ENCODE measurements at regions not wholly inside any gene's neighbourhood (a gene's known extent, or its start where the extent isn't known, plus 50 kb on each side); places are given as distances from the start of the nearest gene placed in this dataset.

GRCh38 chr14:49218436-49219092 is 367.6 kb downstream of the RPS29 start:
- no peak for TF ChIP-seq CTCF (IDR thresholded peaks at IDR 0.05; ENCODE audit: insufficient read depth, low read depth, low read length)
- no peak for DNase-seq (ENCODE audit: low read depth)
- no peak overlapping the region for H3K4me3 ChIP-seq (ENCODE audit: low read depth, low read length)

- DNase-seq (ENCODE audit: low read depth), result no peak
- no peak for TF ChIP-seq CTCF (IDR thresholded peaks at IDR 0.05; ENCODE audit: insufficient read depth, low read depth, low read length)
- no peak overlapping the region for H3K4me3 ChIP-seq (ENCODE audit: low read depth, low read length)
Measured at GRCh38 chr14:49212721-49213120, 373.5 kb downstream of the RPS29 start.

- TF ChIP-seq CTCF (IDR thresholded peaks at IDR 0.05; ENCODE audit: insufficient read depth, low read depth, low read length), result no peak
- no peak overlapping the region for H3K4me3 ChIP-seq (ENCODE audit: low read depth, low read length)
Measured at GRCh38 chr14:49209416-49209815, 376.8 kb downstream of the RPS29 start.

GRCh38 chr14:49206828-49207227 is 379.4 kb downstream of the RPS29 start:
- TF ChIP-seq CTCF (IDR thresholded peaks at IDR 0.05; ENCODE audit: insufficient read depth, low read depth, low read length), result no peak
- H3K4me3 ChIP-seq (ENCODE audit: low read depth, low read length), result no peak overlapping the region
- DNase-seq (ENCODE audit: low read depth), result no peak

More at GRCh38 chr14:49209416-49209815, 376.8 kb downstream of the RPS29 start:
- no peak for DNase-seq (ENCODE audit: low read depth)

- no peak for DNase-seq (ENCODE audit: low read depth)
- no peak overlapping the region for H3K4me3 ChIP-seq (ENCODE audit: low read depth, low read length)
- no peak for TF ChIP-seq CTCF (IDR thresholded peaks at IDR 0.05; ENCODE audit: insufficient read depth, low read depth, low read length)
Measured at GRCh38 chr14:49203676-49204075, 382.5 kb downstream of the RPS29 start.

- no peak overlapping the region for H3K4me3 ChIP-seq (ENCODE audit: low read depth, low read length)
- DNase-seq (ENCODE audit: low read depth), result no peak
- TF ChIP-seq CTCF (IDR thresholded peaks at IDR 0.05; ENCODE audit: insufficient read depth, low read depth, low read length), result no peak
Measured at GRCh38 chr14:49199159-49199558, 387.0 kb downstream of the RPS29 start.

- H3K4me3 ChIP-seq (ENCODE audit: low read depth, low read length), result no peak overlapping the region
- no peak for DNase-seq (ENCODE audit: low read depth)
- TF ChIP-seq CTCF (IDR thresholded peaks at IDR 0.05; ENCODE audit: insufficient read depth, low read depth, low read length), result no peak
Measured at GRCh38 chr14:49196327-49196726, 389.9 kb downstream of the RPS29 start.

All from fibroblast of villous mesenchyme (primary cell).